GM18511 (cell line): ENCODE measurements at regions not wholly inside any gene's neighbourhood (a gene's known extent, or its start where the extent isn't known, plus 50 kb on each side); places are given as distances from the start of the nearest gene placed in this dataset.
"Not testable (repeated sequence)": the region's sequence is repeated elsewhere in the genome, so short reads cannot be mapped to it uniquely, and the experiment has no call there.

Experiments used
- ATAC-seq: cut with Tn5 transposase; IDR thresholded peaks from one replicate; pipeline ENCODE4 v1.9.1; 2021; ENCODE audit warnings: mild to moderate bottlenecking, moderate library complexity; ENCODE audit not compliant: unreplicated experiment

GRCh38 chr1:143643148-143643885, 328.5 kb downstream of the FAM72C start:
- ATAC-seq, result no peak

- ATAC-seq, result no peak
Observed at GRCh38 chr1:143625886-143626285, 345.9 kb downstream of the FAM72C start.

GRCh38 chr1:143619851-143620250, 351.9 kb downstream of the FAM72C start:
- ATAC-seq, result no peak

- no peak for ATAC-seq
Observed at GRCh38 chr1:143611159-143611558, 360.6 kb downstream of the FAM72C start.

GRCh38 chr1:143610196-143610595, 361.6 kb downstream of the FAM72C start:
- no peak for ATAC-seq

- ATAC-seq, result no peak
Observed at GRCh38 chr1:143604887-143605286, 366.9 kb downstream of the FAM72C start.

- no peak for ATAC-seq
Observed at GRCh38 chr1:143584508-143584907, 387.3 kb downstream of the FAM72C start.

- ATAC-seq, result no peak
Observed at GRCh38 chr1:143574891-143575520, 396.8 kb downstream of the FAM72C start.

GRCh38 chr1:143572661-143573060, 399.1 kb downstream of the FAM72C start:
- not testable (repeated sequence) for ATAC-seq

- ATAC-seq, result not testable (repeated sequence)
Observed at GRCh38 chr1:143563761-143564160, 408.0 kb downstream of the FAM72C start.

- no peak for ATAC-seq
Observed at GRCh38 chr1:143553627-143554026, 418.2 kb downstream of the FAM72C start.

- ATAC-seq, result not testable (repeated sequence)
Observed at GRCh38 chr1:143504703-143505102, 467.1 kb downstream of the FAM72C start.

GRCh38 chr1:143504080-143504479, 467.7 kb downstream of the FAM72C start:
- not testable (repeated sequence) for ATAC-seq

- not testable (repeated sequence) for ATAC-seq
Observed at GRCh38 chr1:143503048-143503447, 468.7 kb downstream of the FAM72C start.

- not testable (repeated sequence) for ATAC-seq
Observed at GRCh38 chr1:143502038-143502437, 469.7 kb downstream of the FAM72C start.

- not testable (repeated sequence) for ATAC-seq
Observed at GRCh38 chr1:143498059-143498749, 473.6 kb downstream of the FAM72C start.

GRCh38 chr1:143497374-143497747, 474.4 kb downstream of the FAM72C start:
- ATAC-seq, result no peak

- not testable (repeated sequence) for ATAC-seq
Observed at GRCh38 chr1:143496526-143497373, 475.0 kb downstream of the FAM72C start.
